Stimulated activated naive B cell treated with anti-CD40 and anti-IgM and Interleukin-4, amounts not matched to agents 10 μg/mL and 1 μg/mL and 100 μg/mL, for 72 hours (primary cell): ENCODE measurements at regions not wholly inside any gene's neighbourhood (a gene's known extent, or its start where the extent isn't known, plus 50 kb on each side); places are given as distances from the start of the nearest gene placed in this dataset.

ENCODE experiments used
- ATAC-seq, 2 donors: fragments of 150-1000 bp; cut with Tn5 transposase; replicated peaks; 2 replicates each; pipeline ENCODE4 v1.10.0; 2021; ENCODE audit warnings: moderate library complexity in 1 of 2
- DNase-seq: peaks from one replicate; pipeline ENCODE4 v3.0.0; 2021
- H3K27ac Mint-ChIP-seq: one replicate; pipeline ENCODE4 v1.8.0; 2022; ENCODE audit warnings: mild to moderate bottlenecking, mixed read lengths
- H3K27me3 Mint-ChIP-seq, 2 donors: one replicate each; pipeline ENCODE4 v1.8.0; 2022; ENCODE audit warnings: mixed read lengths in 2 of 2
- H3K36me3 Mint-ChIP-seq, 2 donors: one replicate each; pipeline ENCODE4 v1.8.0; 2022; ENCODE audit warnings: mixed read lengths in 2 of 2, mild to moderate bottlenecking in 1 of 2
- H3K4me1 Mint-ChIP-seq, 2 donors: one replicate each; pipeline ENCODE4 v1.8.0; 2022; ENCODE audit warnings: mixed read lengths in 2 of 2, mild to moderate bottlenecking in 1 of 2
- H3K4me3 Mint-ChIP-seq, 2 donors: one replicate each; pipeline ENCODE4 v1.8.0; 2022; ENCODE audit warnings: mild to moderate bottlenecking in 2 of 2, mixed read lengths in 2 of 2, moderate library complexity in 1 of 2
- H3K9me3 Mint-ChIP-seq, 2 donors: one replicate each; pipeline ENCODE4 v1.8.0; 2022; ENCODE audit warnings: mixed read lengths in 2 of 2, mild to moderate bottlenecking in 1 of 2

GRCh38 chr13:32949820-32950219 lies 66.4 kb upstream of the KL start:
- Mint-ChIP-seq H3K9me3 (no peaks in the 10 kb centered on the region), H3K27me3 (peaks cover 0 to 5% of the 10 kb centered on the region in 2 donors), H3K27ac (no peak overlapping the region), H3K4me3 (no peak overlapping the region), H3K4me1 (no peaks in the 10 kb centered on the region), H3K36me3 (no peaks in the 10 kb centered on the region)
- DNase-seq, result no peak
- ATAC-seq, result no peak

GRCh38 chr13:32951580-32951979 lies 64.6 kb upstream of the KL start:
- H3K4me3 Mint-ChIP-seq, result no peak overlapping the region
- ATAC-seq (no peak), DNase-seq (no peak)
- H3K9me3 Mint-ChIP-seq, result no peaks in the 10 kb centered on the region
- H3K36me3 Mint-ChIP-seq, result no peaks in the 10 kb centered on the region
- no peak overlapping the region for H3K27ac Mint-ChIP-seq
- no peaks in the 10 kb centered on the region for H3K4me1 Mint-ChIP-seq
- peaks cover 0 to 5% of the 10 kb centered on the region in 2 donors for H3K27me3 Mint-ChIP-seq

GRCh38 chr13:32955881-32956594 lies 60.2 kb upstream of the KL start:
- H3K4me1 Mint-ChIP-seq, result no peaks in the 10 kb centered on the region
- H3K4me3 Mint-ChIP-seq, result no peak overlapping the region
- peaks cover 3 to 10% of the 10 kb centered on the region in 2 donors for H3K27me3 Mint-ChIP-seq
- no peaks in the 10 kb centered on the region for H3K36me3 Mint-ChIP-seq
- H3K27ac Mint-ChIP-seq, result no peak overlapping the region
- H3K9me3 Mint-ChIP-seq, result no peaks in the 10 kb centered on the region
- ATAC-seq, result no peak
- no peak for DNase-seq

DNA sequence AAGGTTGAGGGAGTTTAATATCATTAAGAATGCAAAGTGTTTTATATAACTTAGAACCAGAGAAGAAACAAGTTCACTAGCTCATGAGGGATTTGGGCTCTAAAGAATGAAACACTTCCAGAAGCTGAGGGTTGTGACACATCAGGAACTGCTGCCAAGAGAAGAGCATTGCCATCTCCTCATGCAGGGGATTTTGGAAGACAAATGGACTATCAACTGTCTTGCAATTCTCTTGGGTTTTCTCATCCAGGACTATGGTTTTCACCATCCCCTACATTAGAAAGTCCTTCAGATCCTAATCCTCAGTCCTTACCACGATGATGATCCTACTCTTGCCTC lies 59.7 kb upstream of the KL start:
- DNase-seq, result no peak
- H3K36me3 Mint-ChIP-seq, result no peaks in the 10 kb centered on the region
- peaks cover 3 to 10% of the 10 kb centered on the region in 2 donors for H3K27me3 Mint-ChIP-seq
- ATAC-seq, result no peak
- no peaks in the 10 kb centered on the region for H3K4me1 Mint-ChIP-seq
- no peak overlapping the region for H3K4me3 Mint-ChIP-seq
- H3K27ac Mint-ChIP-seq, result no peak overlapping the region
- no peaks in the 10 kb centered on the region for H3K9me3 Mint-ChIP-seq

- Mint-ChIP-seq H3K4me3 (no peak overlapping the region), H3K27me3 (peaks cover 3 to 5% of the 10 kb centered on the region in 2 donors)
Measured at GRCh38 chr13:32960626-32961025, 55.6 kb upstream of the KL start.

DNA sequence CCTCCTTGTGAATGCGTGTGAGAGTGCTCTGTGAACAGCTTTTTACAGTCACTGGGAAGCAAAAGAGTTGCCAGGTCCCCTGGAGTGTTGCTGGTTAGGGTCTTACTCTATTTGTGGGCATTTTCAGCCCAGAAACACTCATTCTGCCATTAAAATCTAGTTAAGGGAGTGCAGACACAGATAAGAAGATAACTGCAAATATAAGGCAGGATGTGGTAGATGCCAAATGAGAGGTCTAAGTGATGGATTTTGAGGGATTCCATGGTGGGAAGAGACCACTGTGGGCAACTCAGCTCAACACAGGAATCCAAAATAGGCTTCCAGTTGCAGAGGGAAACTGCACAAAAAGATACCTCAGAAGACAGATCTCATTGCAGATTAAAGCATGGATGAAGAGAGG lies 54.5 kb upstream of the KL start:
- H3K9me3 Mint-ChIP-seq, result no peaks in the 10 kb centered on the region
- H3K4me3 Mint-ChIP-seq, result no peak overlapping the region
- H3K27ac Mint-ChIP-seq, result no peak overlapping the region

More at GRCh38 chr13:32960626-32961025, 55.6 kb upstream of the KL start:
- Mint-ChIP-seq H3K36me3 (no peaks in the 10 kb centered on the region), H3K9me3 (no peaks in the 10 kb centered on the region), H3K27ac (no peak overlapping the region), H3K4me1 (no peaks in the 10 kb centered on the region)
- ATAC-seq (no peak), DNase-seq (no peak)

GRCh38 chr13:32962342-32962741 lies 53.9 kb upstream of the KL start:
- no peak for ATAC-seq
- Mint-ChIP-seq H3K4me1 (no peaks in the 10 kb centered on the region), H3K36me3 (no peaks in the 10 kb centered on the region), H3K27me3 (peaks cover 1 to 2% of the 10 kb centered on the region in 2 donors), H3K9me3 (no peaks in the 10 kb centered on the region), H3K27ac (no peak overlapping the region), H3K4me3 (no peak overlapping the region)
- no peak for DNase-seq

More for the DNA sequence above, 54.5 kb upstream of the KL start:
- Mint-ChIP-seq H3K27me3 (peaks cover 3 to 5% of the 10 kb centered on the region in 2 donors), H3K4me1 (no peaks in the 10 kb centered on the region), H3K36me3 (no peaks in the 10 kb centered on the region)
- ATAC-seq (no peak), DNase-seq (no peak)

DNA sequence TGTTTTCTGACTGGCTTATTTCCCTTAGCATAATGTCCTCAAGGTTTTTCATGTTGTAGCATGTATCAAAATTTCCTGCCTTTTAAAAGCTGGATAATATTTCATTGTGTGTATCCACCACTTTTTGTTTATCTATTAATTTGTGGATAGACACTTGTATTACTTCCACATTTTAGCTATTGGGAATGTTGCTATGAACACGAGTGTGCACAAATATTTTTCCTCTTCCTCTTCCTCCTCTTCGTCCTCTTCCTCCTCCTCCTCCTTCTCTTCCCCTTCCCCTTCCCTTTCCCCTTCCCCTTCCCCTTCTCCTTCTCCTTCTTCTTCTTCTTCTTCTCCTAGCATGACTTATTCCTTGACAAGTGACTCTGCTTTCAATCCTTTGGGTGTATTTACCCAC lies 51.2 kb upstream of the KL start:
- Mint-ChIP-seq H3K9me3 (no peaks in the 10 kb centered on the region), H3K36me3 (no peaks in the 10 kb centered on the region), H3K27me3 (no peaks in the 10 kb centered on the region), H3K4me1 (peaks cover 0 to 8% of the 10 kb centered on the region in 2 donors), H3K27ac (no peak overlapping the region), H3K4me3 (no peak overlapping the region)
- DNase-seq (no peak), ATAC-seq (no peak)
